GM12892 (cell line): ENCODE measurements at regions not wholly inside any gene's neighbourhood (a gene's known extent, or its start where the extent isn't known, plus 50 kb on each side); places are given as distances from the start of the nearest gene placed in this dataset.

ENCODE experiments used
- POLR2A ChIP-seq: IDR thresholded peaks from 2 replicates; pipeline ENCODE4 v1.6.1; 2011; ENCODE audit warnings: low read depth, low read length, control low read depth
- POLR2AphosphoS5 ChIP-seq: IDR thresholded peaks from 2 replicates; pipeline ENCODE4 v1.6.1; 2011; ENCODE audit warnings: low read depth, low read length, control low read depth

DNA sequence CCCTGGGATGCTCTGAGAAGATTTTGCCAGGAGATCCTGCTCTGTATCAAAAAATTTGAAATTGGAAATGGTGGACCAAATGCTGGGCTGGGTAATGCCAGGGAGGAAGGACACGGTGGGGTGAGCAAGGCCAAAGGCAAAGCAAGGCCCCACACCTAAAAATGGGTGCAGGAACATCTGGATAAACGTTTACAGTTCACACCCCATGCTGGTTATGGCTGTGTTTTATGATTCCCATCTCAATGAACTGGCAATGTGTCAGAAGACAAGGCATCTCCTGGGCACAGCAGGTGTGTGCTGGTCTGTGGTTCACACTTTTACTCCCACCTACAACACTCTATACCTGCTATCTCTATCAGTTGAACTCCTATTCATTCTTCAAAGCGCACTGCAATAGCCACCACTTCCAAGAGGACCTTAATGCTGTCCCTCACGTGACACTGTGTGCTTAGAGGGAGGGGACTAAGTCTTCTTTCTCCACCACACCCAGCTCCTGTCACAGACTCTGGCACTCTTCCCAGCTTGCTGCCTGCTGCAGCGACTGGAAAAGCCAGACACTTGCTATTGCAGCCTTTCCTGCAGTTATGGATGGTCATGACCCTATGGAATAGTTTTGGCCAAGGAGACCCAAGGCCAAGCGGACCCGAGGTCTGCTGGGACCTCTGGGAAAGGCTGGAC, 277.5 kb downstream of the CTTN start:
- TF ChIP-seq POLR2A (no peak), POLR2AphosphoS5 (no peak)
